PFSK-1 (cell line): ENCODE measurements at regions not wholly inside any gene's neighbourhood (a gene's known extent, or its start where the extent isn't known, plus 50 kb on each side); places are given as distances from the start of the nearest gene placed in this dataset.

Experiments
- FOXP2 ChIP-seq: optimal IDR thresholded peaks from 2 replicates; pipeline ENCODE3; 2011; ENCODE audit warnings: borderline replicate concordance, control low read depth, inconsistent platforms; ENCODE audit not compliant: insufficient read depth; ENCODE audit errors: extremely low read length, extremely low read depth
- POLR2AphosphoS5 ChIP-seq: IDR thresholded peaks from 2 replicates; pipeline ENCODE4 v1.6.1; 2012; ENCODE audit warnings: low read depth, mild to moderate bottlenecking, control low read depth, low read length, moderate library complexity
- REST ChIP-seq, 2 experiments: IDR thresholded peaks; 2 replicates each; pipeline versions ENCODE4 v1.6.1 to v1.8.0; 2011 to 2012; ENCODE audit warnings: low read depth in 2 of 2, low read length in 2 of 2, control low read depth in 1 of 2, inconsistent platforms in 1 of 2, mild to moderate bottlenecking in 1 of 2, moderate library complexity in 1 of 2; ENCODE audit not compliant: insufficient read depth in 1 of 2
- SIN3A ChIP-seq: IDR thresholded peaks from 2 replicates; pipeline ENCODE4 v1.6.1; 2012; ENCODE audit warnings: mild to moderate bottlenecking, low read length, moderate library complexity, borderline replicate concordance; ENCODE audit not compliant: insufficient read depth
- TAF1 ChIP-seq: IDR thresholded peaks from 2 replicates; pipeline ENCODE4 v1.6.1; 2012; ENCODE audit warnings: low read length, control low read depth, borderline replicate concordance; ENCODE audit not compliant: insufficient read depth

GRCh38 chr20:16194617-16195360 lies 378.5 kb downstream of the KIF16B start:
- TF ChIP-seq SIN3A (no peak), POLR2AphosphoS5 (no peak), TAF1 (no peak), FOXP2 (no peak), REST (IDR thresholded peaks at IDR 0.05; ENCODE audit: insufficient read depth in 1 of 2, low read depth in 2 of 2, low read length in 2 of 2) (no peak)

- TF ChIP-seq REST (IDR thresholded peaks at IDR 0.05; ENCODE audit: insufficient read depth in 1 of 2, low read depth in 2 of 2, low read length in 2 of 2) (no peak), FOXP2 (no peak), TAF1 (no peak), POLR2AphosphoS5 (no peak), SIN3A (no peak)
These were observed 381.8 kb downstream of the KIF16B start for GRCh38 chr20:16191496-16191895.

GRCh38 chr20:16189371-16189770 lies 383.9 kb downstream of the KIF16B start:
- TF ChIP-seq SIN3A (no peak), FOXP2 (no peak)

GRCh38 chr20:16187956-16188616 lies 385.2 kb downstream of the KIF16B start:
- no peak for TF ChIP-seq REST (IDR thresholded peaks at IDR 0.05; ENCODE audit: insufficient read depth in 1 of 2, low read depth in 2 of 2, low read length in 2 of 2)
- no peak for TF ChIP-seq TAF1
- TF ChIP-seq FOXP2, result no peak
- TF ChIP-seq SIN3A, result no peak
- no peak for TF ChIP-seq POLR2AphosphoS5

- TF ChIP-seq POLR2AphosphoS5, result no peak
These were observed 393.3 kb downstream of the KIF16B start for GRCh38 chr20:16179919-16180318.

- TF ChIP-seq POLR2AphosphoS5, result no peak
- no peak for TF ChIP-seq REST (IDR thresholded peaks at IDR 0.05; ENCODE audit: insufficient read depth in 1 of 2, low read depth in 2 of 2, low read length in 2 of 2)
- TF ChIP-seq FOXP2, result no peak
- TF ChIP-seq TAF1, result no peak
- no peak for TF ChIP-seq SIN3A
These were observed 393.9 kb downstream of the KIF16B start for GRCh38 chr20:16179371-16179770.
